Heart left ventricle (tissue), 13 donors: ENCODE measurements at regions not wholly inside any gene's neighbourhood (a gene's known extent, or its start where the extent isn't known, plus 50 kb on each side); places are given as distances from the start of the nearest gene placed in this dataset.
A peak's percentile ranks its signal among the peaks of the same experiment; 100 is the strongest.

Experiments
- CTCF ChIP-seq, 12 donors: fragments of 200-600 bp; sonication (generic) in 4 of 12; IDR thresholded peaks; one replicate each; pipeline versions ENCODE4 v1.5.0 to v1.8.0; 2018 to 2022; ENCODE audit warnings: antibody characterized with exemption in 12 of 12, mild to moderate bottlenecking in 5 of 12
- POLR2A ChIP-seq, 2 donors: fragments of 450-650 bp; IDR thresholded peaks; one replicate each; pipeline ENCODE4 v1.6.1; 2017; ENCODE audit warnings: antibody characterized with exemption in 2 of 2, mild to moderate bottlenecking in 2 of 2, moderate library complexity in 2 of 2
- donor health status: ischemic (EF 13 %, LVEDD 7.1; RV severe dilation, severe dysfunction).
- donor health status: DM: no; HTN: yes; CAD: no.
- donor health status: DM: no; HTN: no; CAD: no.
- donor health status: ischemic (EF 25% LVEDD 6.9; RV normal size, moderate dysfunction).
- donor health status: ischemic (EF 25% LVEDD 5.7; RV mildly dilated, moderate dysfunction).
- donor health status: ischemic (EF 35%, LVEDD 5.7; RV mildly dilated, moderate dysfunction).
- donor health status: nonischemic (EF 11% LVEDD 7.7; RV severe dilation, severe dysfunction).
- donor health status: DM: yes; HTN: yes; CAD: no.
- donor health status: PGD.
- donor health status: ischemic (EF 29% LVEDD 5.4; RV normal size, mild dysfunction).
- donor health status: nonischemic (EF 23%, LVEDD 6.1; RV moderate dilation, normal function).

GRCh38 chr1:14138687-14139086 lies 438.7 kb downstream of the PRDM2 start:
- TF ChIP-seq CTCF (IDR thresholded peaks at IDR 0.05), result peak in 1 of 12 donors; percentile 7
- TF ChIP-seq POLR2A (IDR thresholded peaks at IDR 0.05), result no peak
